ENCODE measurements at regions not wholly inside any gene's neighbourhood (a gene's known extent, or its start where the extent isn't known, plus 50 kb on each side); places are given as distances from the start of the nearest gene placed in this dataset.

DNA sequence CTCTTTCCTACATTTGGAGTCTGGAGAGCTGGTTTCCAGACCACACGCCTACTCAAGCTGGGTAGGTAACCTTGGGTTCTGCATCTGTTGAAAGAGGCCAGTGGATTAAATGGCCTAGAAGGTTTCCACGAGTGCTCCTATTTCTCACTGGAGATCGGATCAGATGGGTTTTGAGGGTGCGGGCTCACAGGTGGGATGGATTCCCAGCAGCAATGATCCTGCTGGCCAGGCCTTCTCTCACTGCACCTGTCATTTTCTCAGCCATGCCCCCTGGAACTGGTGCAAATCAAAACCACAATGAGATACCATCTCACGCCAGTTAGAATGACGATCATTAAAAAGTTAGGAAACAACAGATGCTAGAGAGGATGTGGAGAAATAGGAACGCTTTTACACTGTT lies 747.5 kb upstream of the RAB6C start:
- no peaks in the 10 kb centered on the region for H3K27me3 ChIP-seq (ENCODE audit: insufficient read depth, poor library complexity, severe bottlenecking)
- DNase-seq (ENCODE audit: low read depth in 1 of 2, low spot score in 1 of 2) = no peak
- no peak overlapping the region for H3K27ac ChIP-seq (replicated peaks)
- TF ChIP-seq, protein P1, sequence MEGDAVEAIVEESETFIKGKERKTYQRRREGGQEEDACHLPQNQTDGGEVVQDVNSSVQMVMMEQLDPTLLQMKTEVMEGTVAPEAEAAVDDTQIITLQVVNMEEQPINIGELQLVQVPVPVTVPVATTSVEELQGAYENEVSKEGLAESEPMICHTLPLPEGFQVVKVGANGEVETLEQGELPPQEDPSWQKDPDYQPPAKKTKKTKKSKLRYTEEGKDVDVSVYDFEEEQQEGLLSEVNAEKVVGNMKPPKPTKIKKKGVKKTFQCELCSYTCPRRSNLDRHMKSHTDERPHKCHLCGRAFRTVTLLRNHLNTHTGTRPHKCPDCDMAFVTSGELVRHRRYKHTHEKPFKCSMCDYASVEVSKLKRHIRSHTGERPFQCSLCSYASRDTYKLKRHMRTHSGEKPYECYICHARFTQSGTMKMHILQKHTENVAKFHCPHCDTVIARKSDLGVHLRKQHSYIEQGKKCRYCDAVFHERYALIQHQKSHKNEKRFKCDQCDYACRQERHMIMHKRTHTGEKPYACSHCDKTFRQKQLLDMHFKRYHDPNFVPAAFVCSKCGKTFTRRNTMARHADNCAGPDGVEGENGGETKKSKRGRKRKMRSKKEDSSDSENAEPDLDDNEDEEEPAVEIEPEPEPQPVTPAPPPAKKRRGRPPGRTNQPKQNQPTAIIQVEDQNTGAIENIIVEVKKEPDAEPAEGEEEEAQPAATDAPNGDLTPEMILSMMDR (IDR thresholded peaks at IDR 0.05; ENCODE audit: insufficient read depth, low read length) = no peak
- TF ChIP-seq POLR2AphosphoS5 (IDR thresholded peaks at IDR 0.05; ENCODE audit: low read depth) = no peak
- TF ChIP-seq SPI1 (IDR thresholded peaks at IDR 0.05; ENCODE audit: borderline replicate concordance, low read depth) = no peak
- no peak for TF ChIP-seq GABPA (IDR thresholded peaks at IDR 0.05; ENCODE audit: low read depth)
- TF ChIP-seq, protein P2, sequence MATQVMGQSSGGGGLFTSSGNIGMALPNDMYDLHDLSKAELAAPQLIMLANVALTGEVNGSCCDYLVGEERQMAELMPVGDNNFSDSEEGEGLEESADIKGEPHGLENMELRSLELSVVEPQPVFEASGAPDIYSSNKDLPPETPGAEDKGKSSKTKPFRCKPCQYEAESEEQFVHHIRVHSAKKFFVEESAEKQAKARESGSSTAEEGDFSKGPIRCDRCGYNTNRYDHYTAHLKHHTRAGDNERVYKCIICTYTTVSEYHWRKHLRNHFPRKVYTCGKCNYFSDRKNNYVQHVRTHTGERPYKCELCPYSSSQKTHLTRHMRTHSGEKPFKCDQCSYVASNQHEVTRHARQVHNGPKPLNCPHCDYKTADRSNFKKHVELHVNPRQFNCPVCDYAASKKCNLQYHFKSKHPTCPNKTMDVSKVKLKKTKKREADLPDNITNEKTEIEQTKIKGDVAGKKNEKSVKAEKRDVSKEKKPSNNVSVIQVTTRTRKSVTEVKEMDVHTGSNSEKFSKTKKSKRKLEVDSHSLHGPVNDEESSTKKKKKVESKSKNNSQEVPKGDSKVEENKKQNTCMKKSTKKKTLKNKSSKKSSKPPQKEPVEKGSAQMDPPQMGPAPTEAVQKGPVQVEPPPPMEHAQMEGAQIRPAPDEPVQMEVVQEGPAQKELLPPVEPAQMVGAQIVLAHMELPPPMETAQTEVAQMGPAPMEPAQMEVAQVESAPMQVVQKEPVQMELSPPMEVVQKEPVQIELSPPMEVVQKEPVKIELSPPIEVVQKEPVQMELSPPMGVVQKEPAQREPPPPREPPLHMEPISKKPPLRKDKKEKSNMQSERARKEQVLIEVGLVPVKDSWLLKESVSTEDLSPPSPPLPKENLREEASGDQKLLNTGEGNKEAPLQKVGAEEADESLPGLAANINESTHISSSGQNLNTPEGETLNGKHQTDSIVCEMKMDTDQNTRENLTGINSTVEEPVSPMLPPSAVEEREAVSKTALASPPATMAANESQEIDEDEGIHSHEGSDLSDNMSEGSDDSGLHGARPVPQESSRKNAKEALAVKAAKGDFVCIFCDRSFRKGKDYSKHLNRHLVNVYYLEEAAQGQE (IDR thresholded peaks at IDR 0.05; ENCODE audit: insufficient replicate concordance, low read depth) = no peak
- H3K4me3 ChIP-seq (replicated peaks; ENCODE audit: insufficient read depth, low read length) = no peak overlapping the region

DNA sequence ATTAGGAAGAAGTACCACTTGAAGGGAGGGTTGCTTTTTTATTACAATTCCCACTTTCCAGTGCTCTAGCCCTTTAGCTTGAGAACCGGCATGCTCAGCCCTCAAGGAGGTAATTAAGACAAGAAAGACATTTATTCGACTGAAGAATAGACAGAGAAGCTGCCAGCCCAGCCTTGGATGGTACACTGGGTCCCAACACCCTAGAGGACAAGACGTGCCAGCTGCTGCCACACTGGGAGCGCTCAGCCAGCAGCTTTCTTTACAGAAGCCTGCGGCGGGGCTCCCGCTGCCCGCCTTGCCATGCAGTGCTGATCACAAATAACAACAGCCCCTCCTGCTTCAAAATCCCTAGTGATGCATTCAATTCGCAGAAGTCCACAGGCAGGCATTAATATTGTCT lies 746.3 kb upstream of the RAB6C start:
- Histone ChIP-seq H3K27me3 (ENCODE audit: insufficient read depth, poor library complexity, severe bottlenecking) (no peaks in the 10 kb centered on the region), H3K27ac (replicated peaks) (no peak overlapping the region), H3K4me3 (replicated peaks; ENCODE audit: insufficient read depth, low read length) (no peak overlapping the region)
- TF ChIP-seq, protein P2 (IDR thresholded peaks at IDR 0.05; ENCODE audit: insufficient replicate concordance, low read depth) = no peak
- TF ChIP-seq, protein P1 (IDR thresholded peaks at IDR 0.05; ENCODE audit: insufficient read depth, low read length) = no peak
- TF ChIP-seq SPI1 (IDR thresholded peaks at IDR 0.05; ENCODE audit: borderline replicate concordance, low read depth) (no peak), GABPA (IDR thresholded peaks at IDR 0.05; ENCODE audit: low read depth) (no peak), POLR2AphosphoS5 (IDR thresholded peaks at IDR 0.05; ENCODE audit: low read depth) (no peak)
- no peak for DNase-seq (ENCODE audit: low read depth in 1 of 2, low spot score in 1 of 2)

DNA sequence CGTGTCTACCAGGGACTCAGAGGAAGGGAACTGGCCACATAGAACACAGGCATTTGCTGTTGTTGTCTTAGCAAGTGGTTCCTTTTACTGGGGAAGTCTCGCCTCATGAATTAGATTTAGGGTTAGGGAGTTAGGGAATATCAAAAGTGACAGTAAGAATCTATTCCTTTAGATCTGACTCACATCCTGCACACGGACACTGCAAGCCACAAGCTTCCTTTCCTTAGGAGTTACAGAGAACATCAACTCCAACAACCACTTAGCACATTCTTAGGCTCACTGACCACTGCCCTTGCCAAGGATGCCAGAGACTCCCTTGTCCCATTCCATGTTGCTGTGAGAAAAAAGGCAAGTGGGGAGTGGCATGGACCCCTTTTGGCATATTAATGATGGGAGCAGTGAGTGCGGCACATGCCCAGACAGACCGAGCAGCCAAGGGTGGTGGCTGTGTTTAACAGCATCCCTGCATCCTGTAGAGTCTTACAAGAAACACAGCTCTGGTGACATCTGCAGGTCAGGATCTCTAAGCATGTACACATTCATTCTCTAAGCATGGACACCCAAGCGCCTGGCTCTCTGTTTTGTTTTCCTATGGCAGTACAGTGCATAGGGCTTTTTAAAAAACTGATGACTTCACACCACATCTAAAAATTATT lies 745.6 kb upstream of the RAB6C start:
- Histone ChIP-seq H3K27ac (replicated peaks) (no peak overlapping the region), H3K27me3 (ENCODE audit: insufficient read depth, poor library complexity, severe bottlenecking) (no peaks in the 10 kb centered on the region), H3K4me3 (replicated peaks; ENCODE audit: insufficient read depth, low read length) (no peak overlapping the region)
- no peak for DNase-seq (ENCODE audit: low read depth in 1 of 2, low spot score in 1 of 2)
- TF ChIP-seq GABPA (IDR thresholded peaks at IDR 0.05; ENCODE audit: low read depth) = no peak
- TF ChIP-seq, protein P1 (IDR thresholded peaks at IDR 0.05; ENCODE audit: insufficient read depth, low read length) = no peak
- TF ChIP-seq POLR2AphosphoS5 (IDR thresholded peaks at IDR 0.05; ENCODE audit: low read depth) = no peak
- TF ChIP-seq, protein P2 (IDR thresholded peaks at IDR 0.05; ENCODE audit: insufficient replicate concordance, low read depth) = no peak
- no peak for TF ChIP-seq SPI1 (IDR thresholded peaks at IDR 0.05; ENCODE audit: borderline replicate concordance, low read depth)

Measured in HL-60 (cell line).